HEK293 (cell line): ENCODE measurements at regions not wholly inside any gene's neighbourhood (a gene's known extent, or its start where the extent isn't known, plus 50 kb on each side); places are given as distances from the start of the nearest gene placed in this dataset.

ENCODE experiments used
- CTCF ChIA-PET: fragments of 350-600 bp; formaldehyde crosslinking; extraction: SDS; loops from one replicate; lab custom pipeline; 2021; ENCODE audit warnings: antibody characterized with exemption; lab: Yijun Ruan, JAX
- POLR2A ChIA-PET: fragments of 300-600 bp; formaldehyde crosslinking; extraction: SDS; loops from one replicate; lab custom pipeline; 2020; ENCODE audit warnings: antibody characterized with exemption, inconsistent platforms; lab: Yijun Ruan, JAX
- H3K27ac ChIP-seq: fragments of 200-500 bp; sonication (Bioruptor generic); 2 replicates; pipeline ENCODE4 v1.5.1; 2014; ENCODE audit warnings: low read depth, low read length, control low read depth, inconsistent platforms; ENCODE audit errors: extremely low read depth
- H3K36me3 ChIP-seq, 2 experiments: fragments of 200-500 bp in 1 of 2; sonication (Bioruptor generic) in 1 of 2; 1 replicate in 1 of 2; 2 replicates in 1 of 2; pipeline ENCODE4 v1.5.1; 2014 to 2017; ENCODE audit warnings: inconsistent platforms in 2 of 2, low read length in 2 of 2; ENCODE audit not compliant: control insufficient read depth in 2 of 2, insufficient read depth in 1 of 2
- H3K4me1 ChIP-seq: fragments of 200-500 bp; sonication (Bioruptor generic); 2 replicates; pipeline ENCODE4 v1.5.1; 2014; ENCODE audit warnings: mild to moderate bottlenecking, low read length, inconsistent platforms; ENCODE audit not compliant: control insufficient read depth, insufficient read depth
- H3K4me3 ChIP-seq: 2 replicates; pipeline ENCODE4 v1.5.1; 2011; ENCODE audit warnings: low read depth, mild to moderate bottlenecking, control low read depth, low read length, moderate library complexity
- H3K9me3 ChIP-seq: fragments of 200-500 bp; sonication (Bioruptor generic); 2 replicates; pipeline ENCODE4 v1.5.1; 2014; ENCODE audit warnings: low read depth, low read length, inconsistent platforms; ENCODE audit not compliant: control insufficient read depth, insufficient read depth
- ELK4 ChIP-seq: IDR thresholded peaks from 2 replicates; pipeline ENCODE4 v1.6.1; 2011; ENCODE audit warnings: mild to moderate bottlenecking, low read depth, low read length, borderline replicate concordance
- FEZF1 ChIP-seq: fragments of 450-650 bp; formaldehyde crosslinking; IDR thresholded peaks from 2 replicates; pipeline ENCODE4 v1.5.1; 2016; ENCODE audit warnings: missing biosample characterization, missing genetic modification characterization
- GLIS1 ChIP-seq: fragments of 450-650 bp; formaldehyde crosslinking; IDR thresholded peaks from 2 replicates; pipeline ENCODE4 v1.5.1; 2016; ENCODE audit warnings: missing biosample characterization, missing genetic modification characterization
- KLF10 ChIP-seq: fragments of 450-650 bp; IDR thresholded peaks from 2 replicates; pipeline ENCODE4 v1.5.1; 2018; ENCODE audit warnings: missing biosample characterization, mild to moderate bottlenecking, missing genetic modification characterization
- MYNN ChIP-seq: fragments of 450-650 bp; formaldehyde crosslinking; IDR thresholded peaks from 2 replicates; pipeline ENCODE4 v1.5.1; 2016; ENCODE audit warnings: missing biosample characterization, missing genetic modification characterization, borderline replicate concordance
- SP3 ChIP-seq: fragments of 450-650 bp; formaldehyde crosslinking; IDR thresholded peaks from 2 replicates; pipeline ENCODE4 v1.5.1; 2016; ENCODE audit warnings: missing biosample characterization, missing genetic modification characterization
- TRIM28 ChIP-seq: IDR thresholded peaks from 2 replicates; pipeline ENCODE4 v1.6.1; 2011; ENCODE audit warnings: low read length, control low read depth, borderline replicate concordance
- YY1 ChIP-seq: fragments of 450-650 bp; formaldehyde crosslinking; IDR thresholded peaks from 2 replicates; pipeline ENCODE4 v1.5.1; 2018; ENCODE audit warnings: missing biosample characterization, missing genetic modification characterization
- ZBTB17 ChIP-seq: fragments of 450-650 bp; formaldehyde crosslinking; IDR thresholded peaks from 2 replicates; pipeline ENCODE4 v1.5.1; 2016; ENCODE audit warnings: missing biosample characterization, missing genetic modification characterization
- ZBTB48 ChIP-seq: fragments of 450-650 bp; formaldehyde crosslinking; IDR thresholded peaks from 2 replicates; pipeline ENCODE4 v1.5.1; 2016; ENCODE audit warnings: missing biosample characterization, missing genetic modification characterization
- ZNF138 ChIP-seq: fragments of 450-650 bp; formaldehyde crosslinking; IDR thresholded peaks from 2 replicates; pipeline ENCODE4 v1.5.1; 2016; ENCODE audit warnings: missing biosample characterization, missing genetic modification characterization, borderline replicate concordance
- ZNF18 ChIP-seq: fragments of 450-650 bp; formaldehyde crosslinking; IDR thresholded peaks from 2 replicates; pipeline ENCODE4 v1.5.1; 2016; ENCODE audit warnings: missing biosample characterization, missing genetic modification characterization
- ZNF19 ChIP-seq: fragments of 450-650 bp; formaldehyde crosslinking; IDR thresholded peaks from 2 replicates; pipeline ENCODE4; 2016; ENCODE audit warnings: missing biosample characterization, missing genetic modification characterization, low read depth
- ZNF2 ChIP-seq: fragments of 450-650 bp; formaldehyde crosslinking; IDR thresholded peaks from 2 replicates; pipeline ENCODE4 v1.5.1; 2016; ENCODE audit warnings: missing biosample characterization, missing genetic modification characterization
- ZNF341 ChIP-seq: fragments of 450-650 bp; formaldehyde crosslinking; IDR thresholded peaks from 2 replicates; pipeline ENCODE4; 2016; ENCODE audit warnings: low read depth, missing biosample characterization, missing genetic modification characterization
- ZNF350 ChIP-seq: fragments of 450-650 bp; formaldehyde crosslinking; IDR thresholded peaks from 2 replicates; pipeline ENCODE4 v1.5.0; 2017; ENCODE audit warnings: missing biosample characterization, mild to moderate bottlenecking, missing genetic modification characterization
- ZNF501 ChIP-seq: fragments of 450-650 bp; formaldehyde crosslinking; IDR thresholded peaks from 2 replicates; pipeline ENCODE4 v1.5.1; 2016; ENCODE audit warnings: missing biosample characterization, missing genetic modification characterization
- ZNF518A ChIP-seq: fragments of 450-650 bp; formaldehyde crosslinking; conservative IDR thresholded peaks from 2 replicates; pipeline ENCODE4 v1.5.1; 2016; ENCODE audit warnings: low read depth, missing biosample characterization, missing genetic modification characterization
- ZNF544 ChIP-seq: fragments of 450-650 bp; formaldehyde crosslinking; IDR thresholded peaks from 2 replicates; pipeline ENCODE4 v1.5.0; 2017; ENCODE audit warnings: missing biosample characterization, missing genetic modification characterization
- ZNF639 ChIP-seq: fragments of 450-650 bp; formaldehyde crosslinking; IDR thresholded peaks from 2 replicates; pipeline ENCODE4 v1.5.1; 2016; ENCODE audit warnings: missing biosample characterization, missing genetic modification characterization
- ZNF658 ChIP-seq: fragments of 450-650 bp; formaldehyde crosslinking; IDR thresholded peaks from 2 replicates; pipeline ENCODE4; 2016; ENCODE audit warnings: missing biosample characterization, missing genetic modification characterization
- ZNF660 ChIP-seq: fragments of 450-650 bp; IDR thresholded peaks from 2 replicates; pipeline ENCODE4 v1.5.1; 2018; ENCODE audit warnings: missing biosample characterization, mild to moderate bottlenecking, missing genetic modification characterization
- ZNF670 ChIP-seq: fragments of 450-650 bp; formaldehyde crosslinking; IDR thresholded peaks from 2 replicates; pipeline ENCODE4 v1.5.1; 2016; ENCODE audit warnings: missing biosample characterization, missing genetic modification characterization, low read depth
- ZNF692 ChIP-seq: fragments of 450-650 bp; formaldehyde crosslinking; IDR thresholded peaks from 2 replicates; pipeline ENCODE4 v1.5.1; 2016; ENCODE audit warnings: missing biosample characterization, missing genetic modification characterization
- ZNF76 ChIP-seq: fragments of 450-650 bp; formaldehyde crosslinking; IDR thresholded peaks from 2 replicates; pipeline ENCODE4; 2016; ENCODE audit warnings: low read depth, missing biosample characterization, missing genetic modification characterization, borderline replicate concordance
- ZNF785 ChIP-seq: fragments of 450-650 bp; formaldehyde crosslinking; IDR thresholded peaks from 2 replicates; pipeline ENCODE4 v1.5.1; 2016; ENCODE audit warnings: missing biosample characterization, missing genetic modification characterization

GRCh38 chr7:16034866-16035265, 348.4 kb upstream of the MEOX2 start (continued):
- TF ChIP-seq ELK4 (no peak), ZNF501 (tag by site-specific recombination) (no peak)

GRCh38 chr7:16034353-16034752, 347.9 kb upstream of the MEOX2 start:
- Histone ChIP-seq H3K9me3 (no peaks in the 10 kb centered on the region), H3K27ac (no peak overlapping the region), H3K4me3 (no peak overlapping the region), H3K4me1 (no peaks in the 10 kb centered on the region), H3K36me3 (no peaks in the 10 kb centered on the region)
- no peak for TF ChIP-seq ZNF639 (tag by site-specific recombination)
- no peak for TF ChIP-seq ZNF660 (tag by site-specific recombination)
- TF ChIP-seq ZNF692 = no peak
- TF ChIP-seq ZNF341 (tag by site-specific recombination) = no peak
- no peak for TF ChIP-seq FEZF1 (tag by site-specific recombination)
- TF ChIP-seq TRIM28 = no peak
- TF ChIP-seq ZBTB17 (tag by site-specific recombination) = no peak
- TF ChIP-seq ZNF785 = no peak
- no peak for TF ChIP-seq MYNN
- TF ChIP-seq ZNF350 = no peak
- TF ChIP-seq ZBTB48 (tag by site-specific recombination) = no peak
- no peak for TF ChIP-seq ZNF670 (tag by site-specific recombination)
- no peak for TF ChIP-seq GLIS1 (tag by site-specific recombination)
- TF ChIP-seq ZNF138 = no peak
- no peak for TF ChIP-seq ZNF2
- ChIA-PET POLR2A (no interaction called here), CTCF (no interaction called here)

- H3K4me3 ChIP-seq = no peak overlapping the region
- no peaks in the 10 kb centered on the region for H3K4me1 ChIP-seq
- H3K9me3 ChIP-seq = no peaks in the 10 kb centered on the region
- ChIA-PET CTCF (interaction anchor here (0.6 kb wide), 1 partner anchor 65 kb away, joined by 3 read pairs; no protein-coding TSS in a partner anchor), POLR2A (no interaction called here)
- H3K27ac ChIP-seq = no peak overlapping the region
- no peaks in the 10 kb centered on the region for H3K36me3 ChIP-seq
- TF ChIP-seq ZNF76 (tag by site-specific recombination) (no peak), ZNF18 (no peak), YY1 (tag by site-specific recombination) (no peak), ZNF658 (tag by site-specific recombination) (no peak), ZNF544 (tag by site-specific recombination) (no peak), ZNF518A (tag by site-specific recombination) (no peak), KLF10 (tag by site-specific recombination) (no peak), ZNF19 (tag by site-specific recombination) (no peak), ZNF350 (no peak), ZNF501 (tag by site-specific recombination) (no peak), SP3 (tag by site-specific recombination) (no peak)
Observed at GRCh38 chr7:16033233-16033632, 346.8 kb upstream of the MEOX2 start.
